GM18873 (cell line): ENCODE measurements at regions not wholly inside any gene's neighbourhood (a gene's known extent, or its start where the extent isn't known, plus 50 kb on each side); places are given as distances from the start of the nearest gene placed in this dataset.

Experiments
- ATAC-seq: cut with Tn5 transposase; IDR thresholded peaks from one replicate; pipeline ENCODE4 v1.9.1; 2021; ENCODE audit warnings: mild to moderate bottlenecking, moderate library complexity, moderate number of reproducible peaks; ENCODE audit not compliant: unreplicated experiment, low FRiP score

GRCh38 chr1:224486801-224487583 is 52.4 kb upstream of the WDR26 start:
- no peak for ATAC-seq

DNA sequence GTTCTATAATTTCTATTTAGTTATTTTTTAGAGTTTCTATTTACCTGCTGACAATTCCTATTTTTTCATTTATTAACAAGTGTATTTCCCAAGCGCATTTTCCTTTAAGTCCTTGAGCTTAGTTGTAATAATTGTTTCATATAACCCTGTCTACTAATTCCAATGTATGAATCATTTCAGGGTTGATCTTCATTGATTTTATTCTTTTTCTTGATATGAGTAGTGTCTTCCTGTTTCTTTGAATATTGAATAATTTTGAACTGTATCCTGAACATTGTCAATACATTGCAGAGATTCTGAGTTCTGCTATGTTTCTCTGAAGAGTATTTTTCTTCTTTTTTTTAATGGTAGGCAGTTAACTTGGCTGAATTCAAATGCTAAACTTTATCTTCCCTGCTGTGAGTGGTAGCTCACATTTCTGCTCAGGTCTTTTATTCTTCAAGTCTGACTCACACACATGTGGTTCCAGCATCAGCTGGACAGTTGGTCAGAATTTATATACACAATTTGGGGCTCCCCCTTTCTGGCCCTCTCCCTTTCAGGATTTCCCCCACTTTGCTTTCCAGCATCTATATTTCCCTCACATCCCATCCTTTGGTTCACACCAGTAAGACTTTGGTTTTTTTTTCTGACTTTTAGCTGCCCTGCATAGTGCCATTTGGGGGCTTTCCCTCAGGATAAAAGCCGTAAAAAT is 54.4 kb upstream of the WDR26 start:
- ATAC-seq: no peak

DNA sequence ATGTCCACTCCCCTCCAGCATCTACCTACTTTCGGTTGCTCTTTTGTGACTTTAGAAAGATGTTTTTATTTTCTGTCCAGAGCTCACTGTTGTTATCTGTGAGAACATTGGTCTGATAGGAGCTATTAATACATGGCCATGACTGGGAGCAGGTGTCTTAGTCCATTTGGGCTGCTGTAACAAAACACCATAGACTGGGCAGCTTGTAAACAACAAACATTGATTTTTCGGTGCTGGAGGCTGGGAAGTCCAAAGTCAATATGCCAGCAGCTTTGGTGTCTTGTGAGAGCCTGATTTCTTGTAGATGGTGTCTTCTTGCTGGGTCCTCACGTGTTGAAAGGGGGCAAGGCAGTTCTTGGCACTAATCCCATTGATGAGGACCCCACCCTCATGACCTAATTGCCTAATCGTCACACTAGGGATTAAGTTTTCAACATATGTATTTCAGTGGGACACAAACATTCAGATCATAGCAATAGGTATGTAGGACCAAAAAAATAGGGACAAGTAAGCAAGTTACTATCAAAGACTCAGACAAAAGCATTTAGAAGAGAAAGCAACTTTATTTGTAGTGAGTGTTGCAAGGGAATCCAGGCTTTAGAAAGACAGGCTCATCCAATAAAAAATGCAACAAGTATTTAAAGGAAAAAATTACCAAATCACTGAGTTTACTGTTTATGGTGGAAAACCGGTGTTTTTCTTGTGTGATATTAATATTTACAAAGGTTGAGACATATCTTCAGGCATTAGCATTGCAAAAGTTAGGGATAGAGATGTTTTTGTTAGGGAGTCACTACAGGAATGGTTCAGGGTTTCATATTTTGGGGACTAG is 55.2 kb upstream of the WDR26 start:
- ATAC-seq: no peak

GRCh38 chr1:224490549-224491537 is 56.2 kb upstream of the WDR26 start:
- no peak for ATAC-seq

DNA sequence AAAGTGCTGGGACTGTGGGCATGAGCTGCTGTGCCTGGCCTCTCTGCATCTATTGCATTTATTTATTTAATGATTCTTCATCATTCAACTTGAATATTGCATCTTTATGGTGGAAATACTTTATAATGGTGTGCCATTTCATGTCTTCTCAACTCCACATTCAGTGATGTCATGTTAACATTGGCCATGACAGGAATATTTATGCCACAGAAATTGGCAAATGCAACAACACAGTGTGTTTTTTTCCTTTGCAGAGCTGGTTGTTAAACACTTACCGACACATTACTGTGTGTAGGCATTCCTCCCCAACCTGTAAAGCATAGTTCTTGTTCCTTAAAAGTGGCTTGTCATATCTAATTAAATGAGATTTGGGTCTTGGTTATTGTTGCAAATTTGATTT is 57.4 kb upstream of the WDR26 start:
- no peak for ATAC-seq

DNA sequence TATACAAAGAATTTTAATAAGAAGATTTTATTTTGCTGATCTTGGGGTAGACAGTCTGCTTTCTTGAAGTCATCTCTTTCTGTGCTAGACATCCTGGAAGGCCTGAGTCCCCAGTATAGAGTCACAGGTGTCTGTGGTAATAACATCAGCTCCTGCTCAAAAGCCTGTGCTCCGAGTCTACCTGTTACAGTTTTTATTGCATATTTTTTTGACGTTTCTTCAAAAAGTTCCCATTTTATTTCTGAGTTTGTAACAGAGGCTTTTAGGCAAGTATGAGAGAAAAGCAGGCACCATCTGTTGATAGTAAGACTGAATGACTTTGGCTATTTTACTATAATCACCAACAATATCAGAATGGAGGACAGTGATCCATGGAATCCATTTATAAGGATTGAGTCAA is 58.0 kb upstream of the WDR26 start:
- ATAC-seq: no peak

DNA sequence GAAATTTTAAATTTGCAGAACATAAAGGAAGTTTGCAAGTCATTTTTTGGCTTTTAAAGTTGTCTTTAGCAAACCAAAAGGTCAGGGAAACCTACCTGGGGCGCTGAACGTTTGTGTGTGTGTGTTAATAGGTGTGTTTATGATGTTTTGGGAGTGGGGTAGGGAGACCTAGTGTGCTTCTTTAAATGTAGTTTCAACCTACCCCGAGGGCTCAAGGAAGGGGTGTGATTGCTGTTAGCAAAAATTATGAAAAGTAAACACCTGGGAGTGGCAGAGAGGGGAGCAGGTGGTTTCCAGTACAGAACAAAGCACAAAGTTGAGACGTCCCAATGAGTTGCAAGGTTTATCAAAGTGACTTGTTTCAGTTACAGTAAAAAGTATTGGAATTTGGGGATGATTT is 58.7 kb upstream of the WDR26 start:
- no peak for ATAC-seq

DNA sequence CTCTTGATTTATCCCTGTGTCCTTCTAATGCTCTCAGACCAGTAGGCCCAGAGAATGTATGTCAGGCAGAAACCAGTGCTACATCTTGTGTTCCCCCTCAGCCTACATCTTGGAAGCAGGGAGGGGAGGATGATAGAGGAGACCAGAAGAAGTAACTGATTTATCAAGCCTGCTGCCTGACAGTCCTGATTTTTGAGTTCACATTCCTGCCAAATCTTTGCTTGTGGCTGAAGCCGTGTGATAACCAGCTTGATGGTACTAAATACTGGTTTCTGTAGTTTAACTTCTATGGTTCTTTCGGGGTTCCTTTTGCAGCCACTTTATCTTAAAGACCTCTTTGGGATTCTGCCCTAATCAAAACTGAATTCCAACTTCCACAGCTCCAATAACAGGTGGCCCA is 59.7 kb upstream of the WDR26 start:
- no peak for ATAC-seq

GRCh38 chr1:224495866-224496265 is 61.3 kb upstream of the WDR26 start:
- no peak for ATAC-seq

DNA sequence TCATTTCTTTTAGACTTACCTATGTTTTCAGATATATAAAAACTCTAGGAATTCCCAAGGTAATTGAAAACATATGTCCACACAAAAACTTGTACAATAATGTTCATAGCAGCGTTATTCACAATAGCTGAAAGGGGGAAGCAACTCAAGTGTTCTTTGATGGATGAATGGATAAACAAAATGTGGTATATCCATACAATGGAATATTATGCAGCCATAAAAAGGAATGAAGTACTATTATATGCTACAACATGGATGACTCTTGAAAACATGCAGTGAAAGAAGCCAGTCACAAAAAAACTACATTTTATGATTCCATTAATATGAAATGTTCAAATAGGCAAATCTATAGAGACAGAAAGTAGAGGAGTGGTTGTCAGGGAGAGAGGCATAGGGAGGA is 62.2 kb upstream of the WDR26 start:
- ATAC-seq: no peak

DNA sequence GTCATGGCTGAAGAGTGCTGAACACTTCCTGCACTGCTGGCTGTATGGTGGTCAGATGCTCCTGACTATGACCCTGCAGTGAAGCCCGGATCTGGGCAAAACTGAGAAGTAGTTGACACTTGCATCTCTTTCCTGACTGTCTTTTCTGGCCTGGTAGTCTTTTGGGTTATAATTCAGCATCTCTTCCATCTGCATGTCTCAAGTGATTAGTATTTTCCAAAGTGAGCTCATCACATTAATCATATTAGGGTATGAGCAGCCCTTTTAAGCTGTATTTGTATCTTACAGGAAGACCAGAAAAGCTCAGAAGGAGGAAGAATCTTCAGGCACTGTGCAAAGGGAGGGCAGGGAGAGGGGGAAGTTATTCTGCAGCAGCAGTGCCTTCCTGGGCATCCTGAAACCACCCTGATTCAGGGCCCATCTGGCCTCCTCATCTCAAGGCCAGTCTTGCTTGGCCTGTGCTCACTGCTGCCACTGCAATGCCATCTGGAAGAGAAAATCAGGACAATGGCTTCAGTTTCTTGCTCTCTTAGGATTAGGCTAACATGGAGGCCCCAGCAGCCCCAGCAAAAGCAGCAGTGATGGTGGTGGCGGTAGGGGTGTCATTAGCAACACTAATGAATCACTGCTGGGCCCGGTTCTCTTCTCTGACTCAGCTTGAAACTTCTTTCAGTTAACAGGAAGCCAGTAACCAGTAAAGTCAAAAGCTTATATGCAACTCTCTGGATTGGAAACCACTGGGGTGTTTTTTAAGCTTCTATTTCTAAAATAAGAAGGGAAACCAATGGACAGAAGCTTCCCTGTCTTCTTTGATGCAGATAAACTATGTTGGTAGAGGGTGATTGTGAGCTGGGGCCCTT is 63.3 kb upstream of the WDR26 start:
- peak; percentile 91 for ATAC-seq

DNA sequence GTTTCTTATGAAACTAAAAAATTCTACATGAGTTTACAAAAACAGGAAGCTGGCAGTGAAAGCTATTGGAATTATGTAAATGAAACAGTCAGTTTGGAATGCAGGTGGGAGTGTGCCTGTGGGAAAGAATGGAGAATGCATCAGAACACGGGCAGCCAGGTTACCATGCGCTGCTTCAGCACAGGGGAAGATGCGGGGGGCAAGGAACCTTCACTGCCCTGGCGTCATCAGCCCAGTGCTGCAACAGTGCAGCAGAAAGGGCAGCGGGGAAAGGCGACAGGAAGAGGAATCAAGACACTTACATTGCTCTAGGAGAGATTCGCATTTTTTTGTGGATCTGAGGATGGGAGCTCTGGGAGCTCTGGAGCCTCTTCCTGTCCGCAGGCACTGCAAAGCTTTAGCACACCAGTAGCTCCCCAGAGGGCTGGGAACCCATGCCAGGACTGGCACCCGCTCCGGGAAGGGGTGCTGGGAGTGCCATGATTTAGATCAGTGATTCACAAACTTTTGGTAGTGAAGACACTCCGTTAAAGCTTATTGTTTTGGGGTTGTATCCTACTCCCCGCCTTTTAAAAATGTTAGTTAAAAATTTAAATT is 64.1 kb upstream of the WDR26 start:
- ATAC-seq: no peak

DNA sequence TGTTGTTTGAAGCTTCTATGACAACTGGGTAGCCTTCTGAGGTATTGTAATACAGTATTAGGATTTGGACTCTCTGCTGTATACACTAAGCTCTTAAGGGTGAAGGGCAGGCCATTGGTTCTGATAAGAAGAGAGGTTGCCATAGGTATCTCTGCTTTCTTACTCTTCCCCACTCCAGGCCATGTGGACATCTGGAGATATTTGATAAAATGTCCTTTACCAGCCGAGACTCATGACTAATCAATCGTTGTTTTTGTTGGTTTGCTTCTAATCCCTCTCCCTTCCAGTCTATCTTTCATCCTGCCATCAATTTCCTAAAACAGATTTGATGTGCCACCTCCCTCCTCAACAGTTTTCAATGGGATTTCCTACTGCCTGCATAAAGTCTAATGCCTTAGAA is 64.6 kb upstream of the WDR26 start:
- no peak for ATAC-seq

DNA sequence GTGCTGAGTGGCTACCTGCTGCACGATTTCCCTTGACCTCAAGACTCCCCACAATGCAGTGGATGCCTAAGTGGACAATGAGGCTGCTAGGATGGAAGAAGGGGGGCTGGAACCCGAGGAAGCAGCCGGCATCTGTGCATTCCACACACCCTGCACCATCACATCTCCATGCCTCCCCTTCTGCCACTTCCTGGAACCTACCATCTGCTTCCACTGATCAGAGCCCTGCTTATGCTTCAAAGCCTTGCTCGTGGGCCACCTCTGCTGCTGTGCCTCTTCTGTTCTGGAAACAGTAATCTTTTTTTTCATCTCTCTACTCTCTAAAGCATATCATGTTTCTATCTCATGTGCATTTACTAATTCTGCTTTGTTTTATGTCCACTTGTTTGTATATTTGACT is 66.2 kb upstream of the WDR26 start:
- no peak for ATAC-seq

DNA sequence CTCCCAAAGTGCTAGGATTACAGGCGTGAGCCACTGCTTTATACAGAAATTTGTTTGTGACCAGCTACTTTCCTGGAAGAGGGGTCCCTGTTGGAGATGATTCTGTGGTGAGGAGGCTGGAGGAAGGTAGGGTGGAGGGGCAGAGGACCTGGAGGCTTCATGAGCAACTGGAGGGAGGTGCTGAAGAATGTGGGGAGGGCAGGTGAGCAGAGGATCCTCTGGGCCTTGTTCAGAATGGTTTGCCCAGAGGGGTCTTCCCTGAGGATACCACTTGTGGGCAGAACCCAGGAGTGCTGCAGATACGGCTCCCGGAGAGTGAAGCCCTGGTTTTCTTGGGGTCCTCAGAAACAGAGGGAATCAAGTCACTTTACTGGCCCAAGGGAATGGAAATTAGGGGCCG is 67.2 kb upstream of the WDR26 start:
- no peak for ATAC-seq

- ATAC-seq: no peak
Observed at GRCh38 chr1:224502459-224503160, 68.0 kb upstream of the WDR26 start.

DNA sequence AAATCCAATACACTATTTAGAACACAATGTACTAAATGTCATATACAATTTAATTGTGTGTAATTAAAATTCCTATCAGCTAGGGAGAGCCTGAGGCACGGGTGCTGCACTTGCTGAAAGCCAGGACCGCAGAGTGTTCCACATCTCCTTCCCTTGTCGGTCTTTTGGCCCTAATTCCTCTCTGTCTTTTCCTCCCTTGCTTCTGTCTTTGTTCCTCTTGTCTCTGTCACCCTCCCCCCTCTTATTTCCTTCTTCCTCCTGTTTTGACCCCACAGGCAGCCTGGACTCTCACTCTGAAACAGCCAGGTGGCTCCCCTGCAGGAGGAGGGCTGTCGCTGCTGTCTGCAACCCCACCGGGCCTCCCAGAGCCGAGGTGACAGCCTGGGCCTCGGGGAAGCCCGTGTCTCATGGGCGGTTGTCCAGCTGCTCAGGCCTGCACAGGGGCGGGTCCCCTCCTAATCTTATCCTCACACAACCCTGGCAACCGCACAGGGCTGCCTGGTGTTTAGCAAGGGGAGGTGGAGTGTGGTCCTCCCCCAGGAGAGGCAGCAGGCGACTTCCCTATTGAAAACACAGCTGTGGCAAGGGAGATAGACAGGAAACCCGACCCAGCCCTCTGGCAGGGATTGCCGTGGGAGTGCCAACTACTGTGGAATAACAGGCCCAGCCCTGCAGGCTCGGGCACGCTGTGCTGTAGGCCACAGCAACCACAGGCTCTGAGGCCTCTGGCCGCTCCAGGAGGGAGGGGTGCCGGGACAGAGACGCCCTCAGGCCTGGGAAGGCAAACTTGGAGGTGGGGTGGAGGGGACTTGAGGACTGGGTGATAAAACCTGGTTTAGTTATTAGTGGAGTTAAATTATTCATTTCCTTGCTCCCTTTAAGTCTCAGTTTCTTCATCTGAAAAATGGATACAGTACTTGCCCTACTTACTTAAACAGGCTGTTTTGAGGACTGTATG is 68.8 kb upstream of the WDR26 start:
- ATAC-seq: peak; percentile 91
